ENCODE measurements at regions not wholly inside any gene's neighbourhood (a gene's known extent, or its start where the extent isn't known, plus 50 kb on each side); places are given as distances from the start of the nearest gene placed in this dataset.
"Not testable (repeated sequence)": the region's sequence is repeated elsewhere in the genome, so short reads cannot be mapped to it uniquely, and the experiment has no call there.

GRCh38 chr18:1499265-1499664 is 594.6 kb downstream of the ADCYAP1 start:
- no peak for DNase-seq

- DNase-seq, result no peak
Measured at GRCh38 chr18:1503847-1504246, 599.2 kb downstream of the ADCYAP1 start.

- no peak for DNase-seq
Measured at GRCh38 chr18:1505856-1506255, 601.2 kb downstream of the ADCYAP1 start.

GRCh38 chr18:1510542-1511179 is 606.0 kb downstream of the ADCYAP1 start:
- no peak for DNase-seq

- no peak for DNase-seq
Measured at GRCh38 chr18:1511619-1512311, 607.1 kb downstream of the ADCYAP1 start.

- DNase-seq, result no peak
Measured at GRCh38 chr18:1513519-1513918, 608.8 kb downstream of the ADCYAP1 start.

GRCh38 chr18:1521588-1522248 is 617.0 kb downstream of the ADCYAP1 start:
- DNase-seq, result not testable (repeated sequence)

GRCh38 chr18:1522249-1522615 is 617.6 kb downstream of the ADCYAP1 start:
- DNase-seq, result no peak

GRCh38 chr18:1526991-1527390 is 622.3 kb downstream of the ADCYAP1 start:
- DNase-seq, result no peak

GRCh38 chr18:1527805-1528204 is 623.1 kb downstream of the ADCYAP1 start:
- no peak for DNase-seq

- no peak for DNase-seq
Measured at GRCh38 chr18:1528447-1528846, 623.8 kb downstream of the ADCYAP1 start.

GRCh38 chr18:1528964-1529509 is 624.4 kb downstream of the ADCYAP1 start:
- no peak for DNase-seq

GRCh38 chr18:1530650-1531049 is 626.0 kb downstream of the ADCYAP1 start:
- no peak for DNase-seq

GRCh38 chr18:1539276-1539675 is 634.6 kb downstream of the ADCYAP1 start:
- DNase-seq, result no peak

- no peak for DNase-seq
Measured at GRCh38 chr18:1541478-1541877, 636.8 kb downstream of the ADCYAP1 start.

GRCh38 chr18:1542230-1542774 is 637.6 kb downstream of the ADCYAP1 start:
- DNase-seq, result no peak

- DNase-seq, result no peak
Measured at GRCh38 chr18:1544016-1544415, 639.3 kb downstream of the ADCYAP1 start.

GRCh38 chr18:1557711-1558110 is 653.0 kb downstream of the ADCYAP1 start:
- not testable (repeated sequence) for DNase-seq

- no peak for DNase-seq
Measured at GRCh38 chr18:1559563-1559962, 654.9 kb downstream of the ADCYAP1 start.

GRCh38 chr18:1564793-1565192 is 660.1 kb downstream of the ADCYAP1 start:
- no peak for DNase-seq

- no peak for DNase-seq
Measured at GRCh38 chr18:1571206-1571605, 666.5 kb downstream of the ADCYAP1 start.

GRCh38 chr18:1573732-1574131 is 669.1 kb downstream of the ADCYAP1 start:
- no peak for DNase-seq

GRCh38 chr18:1575084-1575483 is 670.4 kb downstream of the ADCYAP1 start:
- DNase-seq, result no peak

GRCh38 chr18:1578505-1578904 is 673.8 kb downstream of the ADCYAP1 start:
- DNase-seq, result no peak
